Uterus (tissue), 3 donors: ENCODE measurements at regions not wholly inside any gene's neighbourhood (a gene's known extent, or its start where the extent isn't known, plus 50 kb on each side); places are given as distances from the start of the nearest gene placed in this dataset.

Experiments used
- DNase-seq, 2 donors: peaks; one replicate each; pipeline ENCODE4 v3.0.0-alpha.2; 2019 to 2020
- H3K27ac ChIP-seq, 2 donors: fragments of 200-600 bp; sonication (generic); 1 replicate in 1 of 2; 2 replicates in 1 of 2; pipeline ENCODE4 v1.5.1; 2016 to 2018
- H3K27me3 ChIP-seq, 2 donors: fragments of 200-600 bp; sonication (generic); one replicate each; pipeline ENCODE4 v1.5.1; 2018 to 2019; ENCODE audit warnings: control low read depth in 1 of 2
- H3K36me3 ChIP-seq, 2 donors: fragments of 200-600 bp; sonication (generic); one replicate each; pipeline ENCODE4 v1.5.1; 2019; ENCODE audit warnings: control low read depth in 1 of 2
- H3K4me1 ChIP-seq, 2 donors: fragments of 200-600 bp; sonication (generic); one replicate each; pipeline ENCODE4 v1.5.1; 2018 to 2019; ENCODE audit warnings: control low read depth in 1 of 2
- H3K4me3 ChIP-seq, 2 donors: fragments of 200-600 bp; sonication (generic); 1 replicate in 1 of 2; 2 replicates in 1 of 2; pipeline ENCODE4 v1.5.1; 2018 to 2019; ENCODE audit warnings: mild to moderate bottlenecking in 1 of 2
- H3K9me3 ChIP-seq, 2 donors: fragments of 200-600 bp; sonication (generic); one replicate each; pipeline ENCODE4 v1.5.1; 2019; ENCODE audit warnings: control low read depth in 1 of 2
- POLR2A ChIP-seq, 2 donors: fragments of 450-650 bp; IDR thresholded peaks; one replicate each; pipeline ENCODE4 v1.6.1; 2016; ENCODE audit warnings: antibody characterized with exemption in 2 of 2, mild to moderate bottlenecking in 1 of 2, moderate library complexity in 1 of 2
- intact Hi-C: fragments of 100-400 bp; cut with DNase I; formaldehyde crosslinking; loops from one replicate; pipeline ENCODE4 v1.15.1; 2023; ENCODE audit warnings: low total_unique reads
- TF ChIP-seq, protein P1 (sequence below), 4 experiments: fragments of 200-600 bp in 2 of 4; fragments of 450-650 bp in 2 of 4; sonication (generic) in 2 of 4; IDR thresholded peaks; one replicate each; pipeline ENCODE4 v1.5.1; 2016 to 2019; ENCODE audit warnings: antibody characterized with exemption in 4 of 4, mild to moderate bottlenecking in 2 of 4, moderate library complexity in 1 of 4
- donor health status: DM: yes; HTN: yes; CAD: no.

DNA sequence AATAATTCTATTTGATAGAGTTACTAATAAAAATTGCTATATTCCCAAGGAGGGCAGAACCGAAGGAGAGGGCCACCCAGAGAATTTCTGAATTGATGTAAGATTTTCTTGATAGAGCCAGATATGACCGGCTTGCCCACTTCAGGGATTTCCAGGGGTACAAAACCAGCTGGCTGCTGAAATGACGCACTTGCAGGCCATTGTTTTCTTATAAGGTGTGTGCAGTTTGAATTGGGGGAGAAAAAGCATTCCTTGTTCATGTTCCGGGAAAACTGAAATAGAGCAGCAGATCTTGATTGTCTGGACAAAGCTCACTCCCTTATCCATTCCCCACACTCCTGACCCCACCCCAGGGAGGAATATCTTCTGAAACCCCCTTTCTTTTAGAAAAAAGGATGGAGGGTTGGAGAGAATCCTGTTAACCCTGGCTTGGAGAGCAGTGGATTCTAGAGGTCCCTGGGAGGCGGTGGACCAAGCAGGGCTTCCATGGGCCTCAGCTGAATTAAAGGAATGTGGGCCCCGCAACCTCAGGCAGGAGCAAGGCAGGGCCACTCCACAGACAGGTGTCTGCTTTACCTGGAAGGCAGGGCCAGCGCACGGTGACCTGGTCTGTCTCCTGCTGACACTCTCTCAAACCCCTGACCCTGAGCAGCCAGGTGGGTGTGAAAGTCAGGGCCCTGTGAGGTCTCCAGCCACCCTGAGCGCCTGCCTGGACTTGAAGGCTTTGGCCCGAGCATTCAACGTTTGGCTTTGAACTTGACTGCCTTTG, 96.4 kb downstream of the TMEM170B start:
- TF ChIP-seq POLR2A (IDR thresholded peaks at IDR 0.05) = no peak
- TF ChIP-seq, protein P1, sequence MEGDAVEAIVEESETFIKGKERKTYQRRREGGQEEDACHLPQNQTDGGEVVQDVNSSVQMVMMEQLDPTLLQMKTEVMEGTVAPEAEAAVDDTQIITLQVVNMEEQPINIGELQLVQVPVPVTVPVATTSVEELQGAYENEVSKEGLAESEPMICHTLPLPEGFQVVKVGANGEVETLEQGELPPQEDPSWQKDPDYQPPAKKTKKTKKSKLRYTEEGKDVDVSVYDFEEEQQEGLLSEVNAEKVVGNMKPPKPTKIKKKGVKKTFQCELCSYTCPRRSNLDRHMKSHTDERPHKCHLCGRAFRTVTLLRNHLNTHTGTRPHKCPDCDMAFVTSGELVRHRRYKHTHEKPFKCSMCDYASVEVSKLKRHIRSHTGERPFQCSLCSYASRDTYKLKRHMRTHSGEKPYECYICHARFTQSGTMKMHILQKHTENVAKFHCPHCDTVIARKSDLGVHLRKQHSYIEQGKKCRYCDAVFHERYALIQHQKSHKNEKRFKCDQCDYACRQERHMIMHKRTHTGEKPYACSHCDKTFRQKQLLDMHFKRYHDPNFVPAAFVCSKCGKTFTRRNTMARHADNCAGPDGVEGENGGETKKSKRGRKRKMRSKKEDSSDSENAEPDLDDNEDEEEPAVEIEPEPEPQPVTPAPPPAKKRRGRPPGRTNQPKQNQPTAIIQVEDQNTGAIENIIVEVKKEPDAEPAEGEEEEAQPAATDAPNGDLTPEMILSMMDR (IDR thresholded peaks at IDR 0.05) = no peak
- H3K27me3 ChIP-seq = no peaks in the 10 kb centered on the region
- no peaks in the 10 kb centered on the region for H3K4me1 ChIP-seq
- H3K4me3 ChIP-seq = no peak overlapping the region
- H3K36me3 ChIP-seq = no peaks in the 10 kb centered on the region
- no peak overlapping the region for H3K27ac ChIP-seq
- H3K9me3 ChIP-seq = no peaks in the 10 kb centered on the region
- no peak for DNase-seq
- intact Hi-C loops = no loop called here

DNA sequence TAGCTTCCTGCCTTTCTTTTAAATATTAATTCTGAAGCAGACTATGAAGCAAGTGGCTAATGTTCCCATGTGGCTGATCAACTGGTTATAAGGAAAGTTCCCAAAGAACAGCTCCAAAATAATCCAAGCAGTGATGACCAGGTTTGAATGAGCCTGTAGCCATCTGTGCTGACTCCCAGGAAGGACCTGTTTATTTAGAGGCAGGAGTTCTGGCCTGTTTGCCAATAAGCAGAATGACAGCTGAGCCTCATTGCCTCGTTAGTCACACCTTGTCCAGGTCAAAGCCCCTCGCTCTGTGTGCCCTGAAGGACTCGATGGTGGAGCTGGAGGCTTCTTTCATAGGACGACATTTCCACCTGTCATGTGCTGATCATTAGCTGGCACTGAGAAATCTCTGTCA, 97.4 kb downstream of the TMEM170B start:
- no peak for TF ChIP-seq POLR2A (IDR thresholded peaks at IDR 0.05)
- TF ChIP-seq, protein P1 (IDR thresholded peaks at IDR 0.05) = no peak
- Histone ChIP-seq H3K27me3 (no peaks in the 10 kb centered on the region), H3K9me3 (no peaks in the 10 kb centered on the region), H3K36me3 (no peaks in the 10 kb centered on the region), H3K27ac (no peak overlapping the region), H3K4me1 (no peaks in the 10 kb centered on the region), H3K4me3 (no peak overlapping the region)
- DNase-seq = no peak
- intact Hi-C loops = no loop called here

DNA sequence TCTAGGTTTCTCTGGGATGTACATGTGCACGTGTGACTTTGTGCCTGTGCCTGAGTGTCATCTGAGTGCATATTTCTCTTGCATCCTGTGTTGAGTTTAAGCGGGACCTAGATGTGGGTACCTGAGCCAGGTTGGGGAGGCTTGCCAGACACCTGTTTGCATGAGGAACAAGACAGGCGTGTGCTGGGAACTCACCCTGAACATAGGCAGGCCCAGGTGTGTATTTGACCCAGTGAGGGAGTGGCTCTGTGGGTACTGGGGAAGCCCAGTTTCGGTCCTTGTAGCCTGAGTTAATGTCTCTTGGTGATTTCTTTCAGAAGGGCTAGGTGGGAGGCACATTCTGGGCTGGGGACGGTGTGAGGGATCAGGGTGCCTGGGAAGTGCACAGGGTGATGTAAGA, 98.6 kb downstream of the TMEM170B start:
- no peaks in the 10 kb centered on the region for H3K36me3 ChIP-seq
- no peak for DNase-seq
- intact Hi-C loops = no loop called here
- no peak for TF ChIP-seq POLR2A (IDR thresholded peaks at IDR 0.05)
- TF ChIP-seq, protein P1 (IDR thresholded peaks at IDR 0.05) = no peak
- H3K27ac ChIP-seq = no peak overlapping the region
- no peaks in the 10 kb centered on the region for H3K27me3 ChIP-seq
- H3K4me1 ChIP-seq = no peaks in the 10 kb centered on the region
- H3K9me3 ChIP-seq = no peaks in the 10 kb centered on the region
- no peak overlapping the region for H3K4me3 ChIP-seq

DNA sequence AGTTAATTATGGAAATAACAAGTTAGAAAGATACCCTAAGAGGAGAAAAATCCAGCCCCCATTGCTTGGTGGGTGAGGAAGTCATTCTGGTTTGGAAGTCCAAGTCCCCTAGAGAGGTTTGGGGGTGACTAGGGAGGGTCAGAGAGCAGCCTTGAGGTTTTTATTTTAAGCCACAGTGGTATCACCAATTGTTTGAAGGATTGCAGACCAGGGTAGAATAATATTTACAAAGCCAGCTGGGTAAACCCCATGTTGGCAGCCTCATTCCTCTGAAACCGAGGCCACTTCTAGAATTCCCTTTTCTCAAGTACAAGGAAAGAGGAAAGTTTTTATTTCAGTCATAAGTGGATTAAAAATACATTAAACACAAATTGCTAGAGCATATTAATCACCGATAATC, 99.7 kb downstream of the TMEM170B start:
- Histone ChIP-seq H3K27me3 (no peaks in the 10 kb centered on the region), H3K4me1 (no peaks in the 10 kb centered on the region), H3K9me3 (no peaks in the 10 kb centered on the region), H3K36me3 (no peaks in the 10 kb centered on the region), H3K27ac (no peak overlapping the region), H3K4me3 (no peak overlapping the region)
- DNase-seq = no peak
- intact Hi-C loops = no loop called here
- no peak for TF ChIP-seq POLR2A (IDR thresholded peaks at IDR 0.05)
- TF ChIP-seq, protein P1 (IDR thresholded peaks at IDR 0.05) = no peak

DNA sequence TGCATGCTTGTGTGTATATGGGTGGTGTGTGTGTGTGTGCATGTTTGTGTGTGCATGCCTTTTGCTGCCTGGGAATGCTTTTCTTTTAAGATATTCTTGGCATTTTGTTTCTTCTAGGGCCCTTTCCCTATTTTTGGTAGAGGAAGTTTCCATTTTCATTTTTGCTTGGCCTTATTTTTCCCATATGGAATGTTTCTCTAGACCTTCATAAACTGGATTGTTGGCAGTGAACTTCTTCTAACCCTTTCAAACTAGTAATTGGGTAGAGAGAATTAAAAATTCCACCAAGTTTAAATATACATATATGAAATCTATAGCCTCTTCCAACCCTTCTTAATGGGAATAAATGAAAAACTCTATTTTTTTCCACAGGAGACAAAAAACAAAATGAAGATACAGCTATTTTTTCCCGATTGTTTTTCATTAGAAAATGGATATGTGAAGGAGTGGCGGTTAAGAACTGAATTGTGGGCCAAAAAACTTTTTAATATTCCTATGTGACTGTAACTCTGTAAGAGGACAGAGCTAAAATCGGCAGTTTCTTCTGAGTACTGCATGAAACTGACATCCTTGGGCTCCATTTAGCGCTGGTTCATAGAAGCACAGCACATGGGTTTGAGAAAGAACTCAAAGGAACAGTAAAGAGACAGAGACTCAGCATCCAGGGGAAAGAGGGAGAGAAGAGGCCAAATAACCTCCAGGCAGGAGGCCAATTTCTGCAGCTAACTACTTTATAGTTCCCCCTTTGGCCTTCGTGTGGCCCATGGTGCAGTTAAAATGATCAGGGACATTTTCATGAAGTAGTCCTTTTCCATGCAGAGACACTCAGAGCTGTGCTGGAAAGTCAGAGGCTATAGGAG, 102.1 kb downstream of the TMEM170B start:
- no peaks in the 10 kb centered on the region for H3K9me3 ChIP-seq
- no peak overlapping the region for H3K27ac ChIP-seq
- DNase-seq = no peak
- H3K27me3 ChIP-seq = no peaks in the 10 kb centered on the region
- no peak overlapping the region for H3K4me3 ChIP-seq
- no peaks in the 10 kb centered on the region for H3K4me1 ChIP-seq
- intact Hi-C loops = no loop called here
- H3K36me3 ChIP-seq = no peaks in the 10 kb centered on the region
- TF ChIP-seq, protein P1 (IDR thresholded peaks at IDR 0.05) = no peak
- no peak for TF ChIP-seq POLR2A (IDR thresholded peaks at IDR 0.05)
